Neuronal stem cell (in vitro differentiated cells): ENCODE measurements at regions not wholly inside any gene's neighbourhood (a gene's known extent, or its start where the extent isn't known, plus 50 kb on each side); places are given as distances from the start of the nearest gene placed in this dataset.
A peak's percentile ranks its signal among the peaks of the same experiment; 100 is the strongest.

ENCODE experiments used
- DNase-seq: peaks from one replicate; pipeline ENCODE4 v3.0.0-alpha.2; 2013; ENCODE audit warnings: low spot score
- H2AFZ ChIP-seq: one replicate; pipeline ENCODE4 v1.6.1; 2013; ENCODE audit warnings: mild to moderate bottlenecking, low read length, inconsistent platforms
- H2AK5ac ChIP-seq: 2 replicates; pipeline ENCODE4 v1.6.1; 2013; ENCODE audit warnings: low read depth, mild to moderate bottlenecking, inconsistent platforms, low read length, moderate library complexity, mixed read lengths
- H2BK120ac ChIP-seq: 2 replicates; pipeline ENCODE4 v1.6.1; 2013; ENCODE audit warnings: low read depth, mild to moderate bottlenecking, inconsistent platforms, low read length, moderate library complexity, mixed read lengths
- H2BK12ac ChIP-seq: one replicate; pipeline ENCODE4 v1.6.1; 2013; ENCODE audit warnings: low read length, inconsistent platforms
- H2BK15ac ChIP-seq: 2 replicates; pipeline ENCODE4 v1.6.1; 2013; ENCODE audit warnings: mild to moderate bottlenecking, low read length, inconsistent platforms, mixed read lengths
- H2BK5ac ChIP-seq: one replicate; pipeline ENCODE4 v1.6.1; 2013; ENCODE audit warnings: inconsistent platforms, mild to moderate bottlenecking, low read length, moderate library complexity
- H3K14ac ChIP-seq: one replicate; pipeline ENCODE4 v1.6.1; 2013; ENCODE audit warnings: low read length, inconsistent platforms
- H3K18ac ChIP-seq: 2 replicates; pipeline ENCODE4 v1.6.1; 2013; ENCODE audit warnings: low read length, inconsistent platforms
- H3K23ac ChIP-seq: 2 replicates; pipeline ENCODE4 v1.6.1; 2013; ENCODE audit warnings: low read depth, mild to moderate bottlenecking, mixed read lengths, low read length, inconsistent platforms; ENCODE audit not compliant: poor library complexity
- H3K27ac ChIP-seq: replicated peaks from 3 replicates; pipeline ENCODE4 v1.5.1; 2013; ENCODE audit warnings: low read length, inconsistent platforms
- H3K27me3 ChIP-seq, 3 experiments: 2 replicates each; pipeline ENCODE4 v1.6.1; 2013; ENCODE audit warnings: low read length in 3 of 3, mild to moderate bottlenecking in 2 of 3, inconsistent platforms in 1 of 3, low read depth in 1 of 3, mixed read lengths in 1 of 3, moderate library complexity in 1 of 3; ENCODE audit not compliant: control insufficient read depth in 3 of 3, insufficient read depth in 3 of 3
- H3K36me3 ChIP-seq, 2 donors: replicated peaks in 1 of 2; 2 replicates each; pipeline ENCODE4 v1.6.1; 2013; ENCODE audit warnings: low read length in 2 of 2; ENCODE audit not compliant: control insufficient read depth in 2 of 2, insufficient read depth in 2 of 2
- H3K4ac ChIP-seq: 2 replicates; pipeline ENCODE4 v1.6.1; 2013; ENCODE audit warnings: inconsistent platforms, mild to moderate bottlenecking, low read length, moderate library complexity
- H3K4me1 ChIP-seq, 2 donors: 1 replicate in 1 of 2; 2 replicates in 1 of 2; pipeline ENCODE4 v1.6.1; 2013; ENCODE audit warnings: low read length in 2 of 2, low read depth in 1 of 2; ENCODE audit not compliant: control insufficient read depth in 2 of 2, insufficient read depth in 1 of 2
- H3K4me2 ChIP-seq: one replicate; pipeline ENCODE4 v1.6.1; 2013; ENCODE audit warnings: mild to moderate bottlenecking, low read length, inconsistent platforms; ENCODE audit not compliant: insufficient read depth, poor library complexity, severe bottlenecking
- H3K4me3 ChIP-seq, 2 donors: 2 replicates each; pipeline ENCODE4 v1.5.1; 2013; ENCODE audit warnings: low read length in 2 of 2, mild to moderate bottlenecking in 2 of 2, inconsistent platforms in 1 of 2, moderate library complexity in 1 of 2
- H3K79me1 ChIP-seq: one replicate; pipeline ENCODE4 v1.6.1; 2013; ENCODE audit warnings: low read depth, mild to moderate bottlenecking, inconsistent platforms, low read length, moderate library complexity
- H3K9ac ChIP-seq: one replicate; pipeline ENCODE4 v1.6.1; 2013; ENCODE audit warnings: mild to moderate bottlenecking, low read depth, low read length, inconsistent platforms; ENCODE audit not compliant: poor library complexity
- H3K9me3 ChIP-seq, 2 donors: replicated peaks in 1 of 2; 2 replicates each; pipeline versions ENCODE3 to v1.6.1; 2013; ENCODE audit warnings: low read length in 2 of 2, mild to moderate bottlenecking in 2 of 2, inconsistent platforms in 1 of 2, low read depth in 1 of 2, mixed read lengths in 1 of 2, moderate library complexity in 1 of 2; ENCODE audit not compliant: control insufficient read depth in 2 of 2, insufficient read depth in 1 of 2
- H4K8ac ChIP-seq: one replicate; pipeline ENCODE4 v1.6.1; 2013; ENCODE audit warnings: low read depth, mild to moderate bottlenecking, inconsistent platforms, low read length, moderate library complexity
- H4K91ac ChIP-seq: one replicate; pipeline ENCODE4 v1.6.1; 2013; ENCODE audit warnings: low read length, low read depth, mild to moderate bottlenecking, inconsistent platforms; ENCODE audit not compliant: poor library complexity
- WGBS, 2 donors: extraction: QIAGEN DNeasy Blood & Tissue Kit; methylation state at CpG; one replicate each; pipeline ENCODE4 v1.1.7; 2013; ENCODE audit warnings: missing lambda C conversion rate in 2 of 2, mixed read lengths in 1 of 2; ENCODE audit not compliant: insufficient read length in 2 of 2, insufficient replicate concordance in 1 of 2; ENCODE audit errors: extremely low coverage in 2 of 2; 5-methylcytosine and 5-hydroxymethylcytosine counted together

- H3K23ac ChIP-seq: no peak overlapping the region
- no peak overlapping the region for H2BK120ac ChIP-seq
- no peaks in the 10 kb centered on the region for H3K27me3 ChIP-seq
- H3K9ac ChIP-seq: no peak overlapping the region
- H3K27ac ChIP-seq: no peak overlapping the region
- no peak overlapping the region for H2BK15ac ChIP-seq
- H2AK5ac ChIP-seq: no peak overlapping the region
- H2BK12ac ChIP-seq: no peak overlapping the region
- WGBS, 2 donors: no CpG with 5 or more reads among the region's 2 CpGs
- no peak overlapping the region for H3K4ac ChIP-seq
- H4K91ac ChIP-seq: no peak overlapping the region
- no peaks in the 10 kb centered on the region for H3K9me3 ChIP-seq
- no peaks in the 10 kb centered on the region for H3K36me3 ChIP-seq
- no peak overlapping the region for H3K4me3 ChIP-seq
- peaks cover 2 to 5% of the 10 kb centered on the region in 2 donors for H3K4me1 ChIP-seq
- H3K18ac ChIP-seq: no peak overlapping the region
- H3K79me1 ChIP-seq: no peaks in the 10 kb centered on the region
- no peak for DNase-seq
- no peak overlapping the region for H3K4me2 ChIP-seq
- no peak overlapping the region for H2AFZ ChIP-seq
- H3K14ac ChIP-seq: no peak overlapping the region
- H4K8ac ChIP-seq: no peak overlapping the region
- no peak overlapping the region for H2BK5ac ChIP-seq
These were observed 119.9 kb upstream of the ATP2B1 start for GRCh38 chr12:89828575-89828974.

GRCh38 chr12:89827592-89827991 lies 119.0 kb upstream of the ATP2B1 start:
- Histone ChIP-seq H2BK120ac (no peak overlapping the region), H4K8ac (no peak overlapping the region), H3K4me1 (peaks cover 2 to 5% of the 10 kb centered on the region in 2 donors), H2BK12ac (no peak overlapping the region), H3K4ac (no peak overlapping the region), H3K4me2 (no peak overlapping the region), H3K23ac (no peak overlapping the region), H2BK15ac (no peak overlapping the region), H3K27ac (no peak overlapping the region), H2AK5ac (no peak overlapping the region), H3K79me1 (no peaks in the 10 kb centered on the region), H3K27me3 (no peaks in the 10 kb centered on the region), H2BK5ac (no peak overlapping the region), H3K36me3 (no peaks in the 10 kb centered on the region), H3K9ac (no peak overlapping the region), H3K14ac (no peak overlapping the region), H4K91ac (no peak overlapping the region), H3K4me3 (no peak overlapping the region), H3K18ac (no peak overlapping the region), H2AFZ (no peak overlapping the region), H3K9me3 (no peaks in the 10 kb centered on the region)
- DNase-seq: peak; percentile 6
- 100% methylated on average over 1 of the region's 5 CpGs for WGBS, 2 donors

- Histone ChIP-seq H3K27ac (no peak overlapping the region), H3K23ac (no peak overlapping the region), H3K4me2 (no peak overlapping the region), H2BK12ac (no peak overlapping the region), H3K79me1 (no peaks in the 10 kb centered on the region), H3K9ac (no peak overlapping the region), H3K14ac (no peak overlapping the region), H3K36me3 (no peaks in the 10 kb centered on the region), H2BK120ac (no peak overlapping the region), H3K18ac (no peak overlapping the region), H4K91ac (no peak overlapping the region), H3K4me1 (peaks cover 4 to 9% of the 10 kb centered on the region in 2 donors), H2BK15ac (no peak overlapping the region), H2AFZ (peak overlapping the region; percentile 5), H3K9me3 (no peaks in the 10 kb centered on the region), H2BK5ac (no peak overlapping the region), H3K27me3 (no peaks in the 10 kb centered on the region), H3K4ac (no peak overlapping the region), H4K8ac (no peak overlapping the region), H3K4me3 (no peak overlapping the region), H2AK5ac (no peak overlapping the region)
- no CpG with 5 or more reads among the region's 2 CpGs for WGBS, 2 donors
- DNase-seq: no peak
These were observed 117.8 kb upstream of the ATP2B1 start for GRCh38 chr12:89826468-89826867.

GRCh38 chr12:89825591-89826449 lies 117.2 kb upstream of the ATP2B1 start:
- DNase-seq: no peak
- Histone ChIP-seq H2AK5ac (no peak overlapping the region), H3K79me1 (no peaks in the 10 kb centered on the region), H3K14ac (no peak overlapping the region), H3K9ac (no peak overlapping the region), H2BK120ac (no peak overlapping the region), H4K8ac (no peak overlapping the region), H3K27ac (no peak overlapping the region), H3K9me3 (no peaks in the 10 kb centered on the region), H2AFZ (peak overlapping the region; percentile 5), H3K27me3 (no peaks in the 10 kb centered on the region), H3K18ac (no peak overlapping the region), H3K36me3 (no peaks in the 10 kb centered on the region), H3K4ac (no peak overlapping the region), H4K91ac (no peak overlapping the region), H2BK12ac (no peak overlapping the region), H2BK15ac (no peak overlapping the region), H3K4me3 (no peak overlapping the region), H2BK5ac (no peak overlapping the region), H3K4me2 (no peak overlapping the region), H3K23ac (no peak overlapping the region), H3K4me1 (peaks cover 4 to 9% of the 10 kb centered on the region in 2 donors)
- no CpG with 5 or more reads among the region's 6 CpGs for WGBS, 2 donors
